Liver (tissue), 3 donors: ENCODE measurements at regions not wholly inside any gene's neighbourhood (a gene's known extent, or its start where the extent isn't known, plus 50 kb on each side); places are given as distances from the start of the nearest gene placed in this dataset.
"Not testable (repeated sequence)": the region's sequence is repeated elsewhere in the genome, so short reads cannot be mapped to it uniquely, and the experiment has no call there.

ENCODE experiments used
- EGR1 ChIP-seq, 2 donors: IDR thresholded peaks; 2 replicates each; pipeline ENCODE4 v1.6.1; 2016 to 2018; ENCODE audit warnings: antibody characterized with exemption in 2 of 2, low read depth in 2 of 2
- FOXA2 ChIP-seq: IDR thresholded peaks from 2 replicates; pipeline ENCODE4 v1.6.1; 2016; ENCODE audit warnings: antibody characterized with exemption
- HNF4A ChIP-seq, 2 donors: conservative IDR thresholded peaks; 2 replicates each; pipeline ENCODE4 v1.6.1; 2016; ENCODE audit warnings: antibody characterized with exemption in 2 of 2, mild to moderate bottlenecking in 2 of 2
- JUND ChIP-seq, 2 donors: IDR thresholded peaks; 2 replicates each; pipeline ENCODE4 v1.6.1; 2016; ENCODE audit warnings: antibody characterized with exemption in 2 of 2
- SP1 ChIP-seq: IDR thresholded peaks from 2 replicates; pipeline ENCODE4 v1.6.1; 2018; ENCODE audit warnings: antibody characterized with exemption, mild to moderate bottlenecking
- TAF1 ChIP-seq: conservative IDR thresholded peaks from 2 replicates; pipeline ENCODE4 v1.6.1; 2016; ENCODE audit warnings: antibody characterized with exemption, mild to moderate bottlenecking
- YY1 ChIP-seq: IDR thresholded peaks from 2 replicates; pipeline ENCODE4 v1.6.1; 2016; ENCODE audit warnings: antibody characterized with exemption, mild to moderate bottlenecking
- TF ChIP-seq, protein P1 (sequence below): fragments of 150-350 bp; IDR thresholded peaks from 2 replicates; pipeline ENCODE4 v1.5.1; 2017; ENCODE audit warnings: improper control_type of control experiment, low read depth, low read length; ENCODE audit not compliant: missing input control
- TF ChIP-seq, protein P2 (sequence below): IDR thresholded peaks from 2 replicates; pipeline ENCODE4 v1.6.1; 2016; ENCODE audit warnings: antibody characterized with exemption
- TF ChIP-seq, protein P3 (sequence below): IDR thresholded peaks from 2 replicates; pipeline ENCODE4 v1.6.1; 2016; ENCODE audit warnings: antibody characterized with exemption, mild to moderate bottlenecking
- TF ChIP-seq, protein P4 (sequence below): IDR thresholded peaks from 2 replicates; pipeline ENCODE4 v1.6.1; 2016; ENCODE audit warnings: antibody characterized with exemption
- donor health status: healthy.
- donor health status: healthy.

DNA sequence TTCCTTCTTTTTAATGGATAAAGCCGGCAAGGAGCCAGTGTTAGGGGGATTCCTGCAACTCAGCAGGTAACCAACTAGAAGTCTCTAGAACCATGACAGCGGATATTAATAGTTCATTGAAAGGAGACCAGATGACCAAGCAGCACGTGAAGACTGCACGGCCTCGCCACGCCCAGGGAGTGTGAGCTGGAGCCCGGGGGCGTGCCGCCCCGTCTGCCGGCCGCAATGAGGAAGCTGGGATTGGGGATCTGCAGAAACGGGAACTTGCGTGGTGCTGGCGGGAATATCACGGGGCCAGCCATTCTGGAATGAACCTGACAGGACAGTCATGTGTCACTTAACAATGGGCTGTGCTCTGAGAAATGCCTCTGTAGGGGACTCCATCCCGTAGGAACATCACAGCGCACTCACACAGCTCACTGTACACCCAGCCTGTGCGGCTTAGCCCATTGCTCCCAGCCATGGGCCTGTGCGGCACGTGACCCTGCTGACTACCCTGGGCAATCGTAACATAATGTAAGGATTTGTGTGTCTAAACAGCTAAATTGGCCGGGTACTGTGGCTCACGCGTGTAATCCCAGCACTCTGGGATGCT lies 4092.8 kb upstream of the TPTE start:
- not testable (repeated sequence) for TF ChIP-seq FOXA2; TAF1; JUND (IDR thresholded peaks at IDR 0.05); YY1; EGR1 (IDR thresholded peaks at IDR 0.05; ENCODE audit: low read depth in 2 of 2); SP1; HNF4A (conservative IDR thresholded peaks at IDR 0.05)
- TF ChIP-seq, protein P1, sequence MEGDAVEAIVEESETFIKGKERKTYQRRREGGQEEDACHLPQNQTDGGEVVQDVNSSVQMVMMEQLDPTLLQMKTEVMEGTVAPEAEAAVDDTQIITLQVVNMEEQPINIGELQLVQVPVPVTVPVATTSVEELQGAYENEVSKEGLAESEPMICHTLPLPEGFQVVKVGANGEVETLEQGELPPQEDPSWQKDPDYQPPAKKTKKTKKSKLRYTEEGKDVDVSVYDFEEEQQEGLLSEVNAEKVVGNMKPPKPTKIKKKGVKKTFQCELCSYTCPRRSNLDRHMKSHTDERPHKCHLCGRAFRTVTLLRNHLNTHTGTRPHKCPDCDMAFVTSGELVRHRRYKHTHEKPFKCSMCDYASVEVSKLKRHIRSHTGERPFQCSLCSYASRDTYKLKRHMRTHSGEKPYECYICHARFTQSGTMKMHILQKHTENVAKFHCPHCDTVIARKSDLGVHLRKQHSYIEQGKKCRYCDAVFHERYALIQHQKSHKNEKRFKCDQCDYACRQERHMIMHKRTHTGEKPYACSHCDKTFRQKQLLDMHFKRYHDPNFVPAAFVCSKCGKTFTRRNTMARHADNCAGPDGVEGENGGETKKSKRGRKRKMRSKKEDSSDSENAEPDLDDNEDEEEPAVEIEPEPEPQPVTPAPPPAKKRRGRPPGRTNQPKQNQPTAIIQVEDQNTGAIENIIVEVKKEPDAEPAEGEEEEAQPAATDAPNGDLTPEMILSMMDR: not testable (repeated sequence)
- TF ChIP-seq, protein P2, sequence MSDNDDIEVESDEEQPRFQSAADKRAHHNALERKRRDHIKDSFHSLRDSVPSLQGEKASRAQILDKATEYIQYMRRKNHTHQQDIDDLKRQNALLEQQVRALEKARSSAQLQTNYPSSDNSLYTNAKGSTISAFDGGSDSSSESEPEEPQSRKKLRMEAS: not testable (repeated sequence)
- TF ChIP-seq, protein P3, sequence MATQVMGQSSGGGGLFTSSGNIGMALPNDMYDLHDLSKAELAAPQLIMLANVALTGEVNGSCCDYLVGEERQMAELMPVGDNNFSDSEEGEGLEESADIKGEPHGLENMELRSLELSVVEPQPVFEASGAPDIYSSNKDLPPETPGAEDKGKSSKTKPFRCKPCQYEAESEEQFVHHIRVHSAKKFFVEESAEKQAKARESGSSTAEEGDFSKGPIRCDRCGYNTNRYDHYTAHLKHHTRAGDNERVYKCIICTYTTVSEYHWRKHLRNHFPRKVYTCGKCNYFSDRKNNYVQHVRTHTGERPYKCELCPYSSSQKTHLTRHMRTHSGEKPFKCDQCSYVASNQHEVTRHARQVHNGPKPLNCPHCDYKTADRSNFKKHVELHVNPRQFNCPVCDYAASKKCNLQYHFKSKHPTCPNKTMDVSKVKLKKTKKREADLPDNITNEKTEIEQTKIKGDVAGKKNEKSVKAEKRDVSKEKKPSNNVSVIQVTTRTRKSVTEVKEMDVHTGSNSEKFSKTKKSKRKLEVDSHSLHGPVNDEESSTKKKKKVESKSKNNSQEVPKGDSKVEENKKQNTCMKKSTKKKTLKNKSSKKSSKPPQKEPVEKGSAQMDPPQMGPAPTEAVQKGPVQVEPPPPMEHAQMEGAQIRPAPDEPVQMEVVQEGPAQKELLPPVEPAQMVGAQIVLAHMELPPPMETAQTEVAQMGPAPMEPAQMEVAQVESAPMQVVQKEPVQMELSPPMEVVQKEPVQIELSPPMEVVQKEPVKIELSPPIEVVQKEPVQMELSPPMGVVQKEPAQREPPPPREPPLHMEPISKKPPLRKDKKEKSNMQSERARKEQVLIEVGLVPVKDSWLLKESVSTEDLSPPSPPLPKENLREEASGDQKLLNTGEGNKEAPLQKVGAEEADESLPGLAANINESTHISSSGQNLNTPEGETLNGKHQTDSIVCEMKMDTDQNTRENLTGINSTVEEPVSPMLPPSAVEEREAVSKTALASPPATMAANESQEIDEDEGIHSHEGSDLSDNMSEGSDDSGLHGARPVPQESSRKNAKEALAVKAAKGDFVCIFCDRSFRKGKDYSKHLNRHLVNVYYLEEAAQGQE: not testable (repeated sequence)
- TF ChIP-seq, protein P4, sequence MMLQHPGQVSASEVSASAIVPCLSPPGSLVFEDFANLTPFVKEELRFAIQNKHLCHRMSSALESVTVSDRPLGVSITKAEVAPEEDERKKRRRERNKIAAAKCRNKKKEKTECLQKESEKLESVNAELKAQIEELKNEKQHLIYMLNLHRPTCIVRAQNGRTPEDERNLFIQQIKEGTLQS: not testable (repeated sequence)
